IMR-90 (cell line): ENCODE measurements at regions not wholly inside any gene's neighbourhood (a gene's known extent, or its start where the extent isn't known, plus 50 kb on each side); places are given as distances from the start of the nearest gene placed in this dataset.

ENCODE experiments used
- BHLHE40 ChIP-seq: fragments of 150-350 bp; IDR thresholded peaks from 2 replicates; pipeline ENCODE4 v1.6.1; 2016; ENCODE audit warnings: mild to moderate bottlenecking, low read depth, low read length
- CEBPB ChIP-seq: IDR thresholded peaks from 2 replicates; pipeline ENCODE4 v1.6.1; 2012; ENCODE audit warnings: low read depth, low read length, improper control_type of control experiment
- CHD1 ChIP-seq: IDR thresholded peaks from 2 replicates; pipeline ENCODE4 v1.6.1; 2012; ENCODE audit warnings: low read depth, low read length, improper control_type of control experiment
- CTCF ChIP-seq: conservative IDR thresholded peaks from 2 replicates; pipeline ENCODE4 v1.5.1; 2012; ENCODE audit warnings: mild to moderate bottlenecking, low read depth, low read length, improper control_type of control experiment
- ELK1 ChIP-seq: fragments of 150-350 bp; IDR thresholded peaks from 2 replicates; pipeline ENCODE4 v1.6.1; 2016; ENCODE audit warnings: low read depth, mild to moderate bottlenecking, low read length, moderate library complexity, borderline replicate concordance
- MAFK ChIP-seq: IDR thresholded peaks from 2 replicates; pipeline ENCODE4 v1.6.1; 2012; ENCODE audit warnings: low read depth, low read length, improper control_type of control experiment
- MXI1 ChIP-seq: IDR thresholded peaks from 2 replicates; pipeline ENCODE4 v1.6.1; 2012; ENCODE audit warnings: low read depth, mild to moderate bottlenecking, low read length, moderate library complexity, borderline replicate concordance
- POLR2A ChIP-seq: IDR thresholded peaks from 2 replicates; pipeline ENCODE4 v1.6.1; 2012; ENCODE audit warnings: mild to moderate bottlenecking, low read depth, low read length
- RAD21 ChIP-seq: IDR thresholded peaks from 2 replicates; pipeline ENCODE4 v1.6.1; 2012; ENCODE audit warnings: low read length, improper control_type of control experiment
- RFX5 ChIP-seq: IDR thresholded peaks from 2 replicates; pipeline ENCODE4 v1.8.0; 2012; ENCODE audit warnings: low read depth, mild to moderate bottlenecking, low read length, moderate library complexity
- SMC3 ChIP-seq: fragments of 150-350 bp; IDR thresholded peaks from 2 replicates; pipeline ENCODE4 v1.6.1; 2016; ENCODE audit warnings: low read depth, mild to moderate bottlenecking, antibody characterized with exemption, low read length, moderate library complexity
- USF2 ChIP-seq: fragments of 150-350 bp; IDR thresholded peaks from 2 replicates; pipeline ENCODE4 v1.6.1; 2017; ENCODE audit warnings: mild to moderate bottlenecking, antibody characterized with exemption, low read length, low read depth

GRCh38 chr5:2201832-2202231 is 319.1 kb upstream of the IRX4 start:
- TF ChIP-seq CTCF, result no peak
- TF ChIP-seq POLR2A, result no peak
- TF ChIP-seq ELK1, result no peak
- TF ChIP-seq CHD1, result no peak
- no peak for TF ChIP-seq MXI1
- no peak for TF ChIP-seq USF2
- no peak for TF ChIP-seq MAFK
- no peak for TF ChIP-seq CEBPB
- no peak for TF ChIP-seq RAD21
- TF ChIP-seq RFX5, result no peak
- no peak for TF ChIP-seq SMC3
- TF ChIP-seq BHLHE40, result no peak
